ENCODE measurements at regions not wholly inside any gene's neighbourhood (a gene's known extent, or its start where the extent isn't known, plus 50 kb on each side); places are given as distances from the start of the nearest gene placed in this dataset.
"Not testable (repeated sequence)": the region's sequence is repeated elsewhere in the genome, so short reads cannot be mapped to it uniquely, and the experiment has no call there.

GRCh38 chr7:110186334-110186733, 904.6 kb upstream of the LRRN3 start:
- no peak for DNase-seq

- no peak for DNase-seq
Observed at GRCh38 chr7:110187877-110188554, 902.9 kb upstream of the LRRN3 start.

GRCh38 chr7:110204527-110204926, 886.4 kb upstream of the LRRN3 start:
- no peak for DNase-seq

- DNase-seq: no peak
Observed at GRCh38 chr7:110205899-110206298, 885.0 kb upstream of the LRRN3 start.

- no peak for DNase-seq
Observed at GRCh38 chr7:110209884-110210283, 881.0 kb upstream of the LRRN3 start.

GRCh38 chr7:110210941-110211608, 879.9 kb upstream of the LRRN3 start:
- DNase-seq: no peak

GRCh38 chr7:110224643-110225042, 866.3 kb upstream of the LRRN3 start:
- DNase-seq: no peak

GRCh38 chr7:110246118-110246517, 844.8 kb upstream of the LRRN3 start:
- DNase-seq: no peak

GRCh38 chr7:110253093-110253492, 837.8 kb upstream of the LRRN3 start:
- no peak for DNase-seq

GRCh38 chr7:110257673-110258072, 833.3 kb upstream of the LRRN3 start:
- no peak for DNase-seq

- DNase-seq: no peak
Observed at GRCh38 chr7:110262251-110262650, 828.7 kb upstream of the LRRN3 start.

GRCh38 chr7:110264288-110264687, 826.6 kb upstream of the LRRN3 start:
- no peak for DNase-seq

- DNase-seq: no peak
Observed at GRCh38 chr7:110281362-110281761, 809.6 kb upstream of the LRRN3 start.

- no peak for DNase-seq
Observed at GRCh38 chr7:110283056-110283455, 807.9 kb upstream of the LRRN3 start.

- no peak for DNase-seq
Observed at GRCh38 chr7:110291430-110291829, 799.5 kb upstream of the LRRN3 start.

- DNase-seq: no peak
Observed at GRCh38 chr7:110296321-110296720, 794.6 kb upstream of the LRRN3 start.

GRCh38 chr7:110307776-110308175, 783.2 kb upstream of the LRRN3 start:
- no peak for DNase-seq

- DNase-seq: no peak
Observed at GRCh38 chr7:110308791-110309190, 782.1 kb upstream of the LRRN3 start.

- no peak for DNase-seq
Observed at GRCh38 chr7:110309941-110310340, 781.0 kb upstream of the LRRN3 start.

GRCh38 chr7:110311556-110311955, 779.4 kb upstream of the LRRN3 start:
- DNase-seq: no peak

GRCh38 chr7:110317541-110318265, 773.2 kb upstream of the LRRN3 start:
- DNase-seq: no peak

- DNase-seq: not testable (repeated sequence)
Observed at GRCh38 chr7:110320285-110320684, 770.6 kb upstream of the LRRN3 start.

GRCh38 chr7:110322796-110323195, 768.1 kb upstream of the LRRN3 start:
- no peak for DNase-seq

- DNase-seq: no peak
Observed at GRCh38 chr7:110326966-110327365, 764.0 kb upstream of the LRRN3 start.
